ENCODE measurements at regions not wholly inside any gene's neighbourhood (a gene's known extent, or its start where the extent isn't known, plus 50 kb on each side); places are given as distances from the start of the nearest gene placed in this dataset.

DNA sequence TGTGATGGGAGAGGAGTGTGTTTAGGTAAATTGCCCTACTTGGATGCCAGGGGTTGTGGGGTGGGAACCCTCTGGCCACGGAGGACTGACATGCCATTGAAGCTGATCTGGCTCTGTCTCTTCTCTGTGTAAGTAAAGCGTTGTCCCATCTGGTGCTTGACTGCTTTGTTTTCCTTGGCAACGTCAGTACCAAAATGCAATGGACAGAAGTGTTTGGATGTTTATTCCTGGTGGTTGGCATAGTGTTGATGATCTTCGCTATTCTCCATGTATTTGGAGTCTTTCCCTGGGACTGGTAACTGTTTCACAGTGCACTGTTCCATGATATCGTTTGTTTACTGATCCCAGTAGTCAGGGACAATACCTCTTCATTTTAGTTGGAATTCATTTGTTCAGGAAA, 130.5 kb upstream of the MCTP2 start:
- TF ChIP-seq, protein P1, sequence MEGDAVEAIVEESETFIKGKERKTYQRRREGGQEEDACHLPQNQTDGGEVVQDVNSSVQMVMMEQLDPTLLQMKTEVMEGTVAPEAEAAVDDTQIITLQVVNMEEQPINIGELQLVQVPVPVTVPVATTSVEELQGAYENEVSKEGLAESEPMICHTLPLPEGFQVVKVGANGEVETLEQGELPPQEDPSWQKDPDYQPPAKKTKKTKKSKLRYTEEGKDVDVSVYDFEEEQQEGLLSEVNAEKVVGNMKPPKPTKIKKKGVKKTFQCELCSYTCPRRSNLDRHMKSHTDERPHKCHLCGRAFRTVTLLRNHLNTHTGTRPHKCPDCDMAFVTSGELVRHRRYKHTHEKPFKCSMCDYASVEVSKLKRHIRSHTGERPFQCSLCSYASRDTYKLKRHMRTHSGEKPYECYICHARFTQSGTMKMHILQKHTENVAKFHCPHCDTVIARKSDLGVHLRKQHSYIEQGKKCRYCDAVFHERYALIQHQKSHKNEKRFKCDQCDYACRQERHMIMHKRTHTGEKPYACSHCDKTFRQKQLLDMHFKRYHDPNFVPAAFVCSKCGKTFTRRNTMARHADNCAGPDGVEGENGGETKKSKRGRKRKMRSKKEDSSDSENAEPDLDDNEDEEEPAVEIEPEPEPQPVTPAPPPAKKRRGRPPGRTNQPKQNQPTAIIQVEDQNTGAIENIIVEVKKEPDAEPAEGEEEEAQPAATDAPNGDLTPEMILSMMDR (IDR thresholded peaks at IDR 0.05), result no peak
- TF ChIP-seq POLR2A (IDR thresholded peaks at IDR 0.05), result no peak
